ENCODE measurements at regions not wholly inside any gene's neighbourhood (a gene's known extent, or its start where the extent isn't known, plus 50 kb on each side); places are given as distances from the start of the nearest gene placed in this dataset.

GRCh38 chr2:57692395-57692794 is 354.2 kb upstream of the VRK2 start:
- Histone ChIP-seq H3K4me1 (ENCODE audit: insufficient read depth, low read length) (no peaks in the 10 kb centered on the region), H3K27me3 (ENCODE audit: control insufficient read depth in 1 of 2, insufficient read depth in 2 of 2, low read length in 2 of 2) (no peaks in the 10 kb centered on the region), H3K79me2 (ENCODE audit: insufficient read depth, low read length) (no peaks in the 10 kb centered on the region), H2AFZ (ENCODE audit: low read length) (no peak overlapping the region), H4K20me1 (ENCODE audit: insufficient read depth, low read length) (no peaks in the 10 kb centered on the region), H3K4me2 (ENCODE audit: low read depth, low read length) (no peak overlapping the region), H3K36me3 (replicated peaks in 1 of 2; ENCODE audit: control insufficient read depth in 1 of 2, insufficient read depth in 2 of 2, low read length in 2 of 2) (no peaks in the 10 kb centered on the region), H3K9ac (ENCODE audit: insufficient read depth, low read depth, low read length) (no peak overlapping the region), H3K27ac (ENCODE audit: extremely low read length, insufficient read depth, low read length) (no peak overlapping the region), H3K4me3 (replicated peaks in 1 of 3; ENCODE audit: insufficient read depth in 1 of 3, low read depth in 2 of 3, low read length in 3 of 3) (no peak overlapping the region), H3K9me3 (ENCODE audit: low read length) (peaks cover 14% of the 10 kb centered on the region)
- BruUV-seq (replicated peaks): no TSS peak
- FAIRE-seq (no peak), ATAC-seq (no peak), DNase-seq (ENCODE audit: low spot score) (no peak)
- ChIA-PET POLR2A (no interaction called here), CTCF (ENCODE audit: low intra/inter-chr PET ratio, low total read pairs) (no interaction called here)
- in situ Hi-C loops (cut with HindIII; ENCODE audit: extremely low pct_ligation_motif_present, low pct_unique_long_range_greater_than_20kb): no loop called here
- TF ChIP-seq ZNF543 (CRISPR knock-in tag; IDR thresholded peaks at IDR 0.05) (no peak), CEBPB (IDR thresholded peaks at IDR 0.05; ENCODE audit: borderline replicate concordance, low read depth, low read length) (peak; percentile 70)
- intact Hi-C loops (cut with micrococcal nuclease; ENCODE audit: unreplicated experiment): no loop called here

- Histone ChIP-seq H3K27ac (ENCODE audit: extremely low read length, insufficient read depth, low read length) (no peak overlapping the region), H3K9me3 (ENCODE audit: low read length) (peaks cover 14% of the 10 kb centered on the region), H3K36me3 (replicated peaks in 1 of 2; ENCODE audit: control insufficient read depth in 1 of 2, insufficient read depth in 2 of 2, low read length in 2 of 2) (no peaks in the 10 kb centered on the region), H3K79me2 (ENCODE audit: insufficient read depth, low read length) (no peaks in the 10 kb centered on the region), H2AFZ (ENCODE audit: low read length) (no peak overlapping the region), H3K4me1 (ENCODE audit: insufficient read depth, low read length) (no peaks in the 10 kb centered on the region), H3K27me3 (ENCODE audit: control insufficient read depth in 1 of 2, insufficient read depth in 2 of 2, low read length in 2 of 2) (no peaks in the 10 kb centered on the region), H3K4me3 (replicated peaks in 1 of 3; ENCODE audit: insufficient read depth in 1 of 3, low read depth in 2 of 3, low read length in 3 of 3) (no peak overlapping the region), H3K9ac (ENCODE audit: insufficient read depth, low read depth, low read length) (no peak overlapping the region), H4K20me1 (ENCODE audit: insufficient read depth, low read length) (no peaks in the 10 kb centered on the region), H3K4me2 (ENCODE audit: low read depth, low read length) (no peak overlapping the region)
- in situ Hi-C loops (cut with HindIII; ENCODE audit: extremely low pct_ligation_motif_present, low pct_unique_long_range_greater_than_20kb): no loop called here
- DNase-seq (ENCODE audit: low spot score) (no peak), FAIRE-seq (no peak), ATAC-seq (no peak)
- intact Hi-C loops (cut with micrococcal nuclease; ENCODE audit: unreplicated experiment): no loop called here
- CTCF ChIA-PET (ENCODE audit: low intra/inter-chr PET ratio, low total read pairs): no interaction called here
- POLR2A ChIA-PET: no interaction called here
- no TSS peak for BruUV-seq (replicated peaks)
- TF ChIP-seq AKNA (CRISPR knock-in tag; IDR thresholded peaks at IDR 0.05; ENCODE audit: borderline replicate concordance) (no peak), PLSCR1 (CRISPR knock-in tag; IDR thresholded peaks at IDR 0.05; ENCODE audit: borderline replicate concordance) (no peak), ZEB1 (IDR thresholded peaks at IDR 0.05; ENCODE audit: insufficient replicate concordance, low read depth) (no peak), ZNF597 (CRISPR knock-in tag; IDR thresholded peaks at IDR 0.05) (no peak), ZBTB14 (CRISPR knock-in tag; IDR thresholded peaks at IDR 0.05) (no peak), ZNF232 (CRISPR knock-in tag; IDR thresholded peaks at IDR 0.05; ENCODE audit: borderline replicate concordance) (no peak), TCF7L2 (IDR thresholded peaks at IDR 0.05; ENCODE audit: low read depth, low read length) (no peak), SIN3A (IDR thresholded peaks at IDR 0.05; ENCODE audit: borderline replicate concordance, low read depth, low read length) (no peak)
Measured at GRCh38 chr2:57693177-57693576, 353.4 kb upstream of the VRK2 start.
